ENCODE measurements at regions not wholly inside any gene's neighbourhood (a gene's known extent, or its start where the extent isn't known, plus 50 kb on each side); places are given as distances from the start of the nearest gene placed in this dataset.

DNA sequence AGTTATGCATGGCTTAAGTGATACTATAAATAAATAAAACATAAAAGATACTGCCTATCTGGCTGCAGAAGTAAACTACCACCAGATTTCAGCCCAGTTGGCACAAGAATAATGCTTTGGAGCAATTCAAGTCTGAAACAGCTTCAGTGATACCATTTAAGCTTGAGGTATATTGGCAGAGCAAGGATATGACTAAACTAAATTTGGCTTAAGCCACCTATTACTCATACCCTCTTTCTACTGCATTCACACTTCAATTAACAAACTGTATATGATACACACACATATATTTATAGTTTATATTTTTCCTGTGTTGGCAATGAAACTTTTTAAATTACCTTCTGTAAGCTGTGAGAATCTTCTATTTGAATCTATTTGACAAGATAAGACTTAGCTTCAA is 431.9 kb downstream of the ANXA1 start:
- no peaks in the 10 kb centered on the region for H3K4me1 Mint-ChIP-seq

DNA sequence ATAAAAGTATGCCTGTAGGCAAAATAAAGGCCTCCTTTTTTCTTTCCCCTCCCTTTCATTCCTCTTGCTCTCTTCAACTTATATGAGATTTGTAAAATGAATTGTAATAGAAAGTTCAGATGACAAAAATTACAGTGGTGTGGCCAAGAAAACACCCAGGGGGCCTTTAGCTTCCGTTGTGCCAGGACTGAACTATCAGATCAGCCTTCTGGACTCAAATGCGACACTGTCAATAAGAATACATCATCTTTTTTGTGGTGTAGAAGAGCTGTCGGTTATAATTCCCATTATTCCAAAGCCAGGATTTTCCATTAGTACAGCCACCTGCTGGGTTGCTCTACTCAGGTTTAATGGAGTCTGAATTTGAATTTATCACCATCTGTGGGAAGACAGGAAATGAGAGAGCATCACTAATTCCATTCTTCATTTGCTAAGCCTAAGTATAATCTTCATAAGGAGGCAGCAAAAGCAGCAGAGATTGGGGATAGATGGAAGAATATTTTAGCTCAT is 443.4 kb downstream of the ANXA1 start:
- Mint-ChIP-seq H3K36me3 (no peaks in the 10 kb centered on the region), H3K4me1 (no peaks in the 10 kb centered on the region), H3K9me3 (peaks cover 0 to 5% of the 10 kb centered on the region in 2 donors), H3K27ac (no peak overlapping the region), H3K4me3 (no peak overlapping the region), H3K27me3 (ENCODE audit: low read depth in 2 of 2) (no peaks in the 10 kb centered on the region)
- intact Hi-C loops (cut with micrococcal nuclease), result no loop called here
- no peak for ATAC-seq
- Histone ChIP-seq H3K4me3 (ENCODE audit: low read length) (no peak overlapping the region), H3K4me1 (ENCODE audit: control insufficient read depth, insufficient read depth, low read length) (no peaks in the 10 kb centered on the region), H3K36me3 (ENCODE audit: control insufficient read depth, insufficient read depth, low read length) (no peaks in the 10 kb centered on the region), H3K27me3 (ENCODE audit: control insufficient read depth, insufficient read depth, low read length) (no peaks in the 10 kb centered on the region), H3K9me3 (ENCODE audit: control insufficient read depth, insufficient read depth, low read length) (no peaks in the 10 kb centered on the region), H3K27ac (ENCODE audit: low read length) (no peak overlapping the region)
- no peak for DNase-seq
- 84% methylated on average over 3 of the region's 3 CpGs for WGBS (ENCODE audit: insufficient coverage)
- TF ChIP-seq, protein P1, sequence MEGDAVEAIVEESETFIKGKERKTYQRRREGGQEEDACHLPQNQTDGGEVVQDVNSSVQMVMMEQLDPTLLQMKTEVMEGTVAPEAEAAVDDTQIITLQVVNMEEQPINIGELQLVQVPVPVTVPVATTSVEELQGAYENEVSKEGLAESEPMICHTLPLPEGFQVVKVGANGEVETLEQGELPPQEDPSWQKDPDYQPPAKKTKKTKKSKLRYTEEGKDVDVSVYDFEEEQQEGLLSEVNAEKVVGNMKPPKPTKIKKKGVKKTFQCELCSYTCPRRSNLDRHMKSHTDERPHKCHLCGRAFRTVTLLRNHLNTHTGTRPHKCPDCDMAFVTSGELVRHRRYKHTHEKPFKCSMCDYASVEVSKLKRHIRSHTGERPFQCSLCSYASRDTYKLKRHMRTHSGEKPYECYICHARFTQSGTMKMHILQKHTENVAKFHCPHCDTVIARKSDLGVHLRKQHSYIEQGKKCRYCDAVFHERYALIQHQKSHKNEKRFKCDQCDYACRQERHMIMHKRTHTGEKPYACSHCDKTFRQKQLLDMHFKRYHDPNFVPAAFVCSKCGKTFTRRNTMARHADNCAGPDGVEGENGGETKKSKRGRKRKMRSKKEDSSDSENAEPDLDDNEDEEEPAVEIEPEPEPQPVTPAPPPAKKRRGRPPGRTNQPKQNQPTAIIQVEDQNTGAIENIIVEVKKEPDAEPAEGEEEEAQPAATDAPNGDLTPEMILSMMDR (IDR thresholded peaks at IDR 0.05), result no peak

More for the DNA sequence above, 431.9 kb downstream of the ANXA1 start:
- TF ChIP-seq, protein P1 (IDR thresholded peaks at IDR 0.05), result no peak
- no peak for DNase-seq
- Histone ChIP-seq H3K4me3 (ENCODE audit: low read length) (no peak overlapping the region), H3K27ac (ENCODE audit: low read length) (no peak overlapping the region), H3K4me1 (ENCODE audit: control insufficient read depth, insufficient read depth, low read length) (no peaks in the 10 kb centered on the region), H3K27me3 (ENCODE audit: control insufficient read depth, insufficient read depth, low read length) (no peaks in the 10 kb centered on the region), H3K9me3 (ENCODE audit: control insufficient read depth, insufficient read depth, low read length) (no peaks in the 10 kb centered on the region), H3K36me3 (ENCODE audit: control insufficient read depth, insufficient read depth, low read length) (no peaks in the 10 kb centered on the region)
- ATAC-seq, result no peak
- Mint-ChIP-seq H3K9me3 (peaks cover 2 to 3% of the 10 kb centered on the region in 2 donors), H3K27me3 (ENCODE audit: low read depth in 2 of 2) (no peaks in the 10 kb centered on the region), H3K4me3 (no peak overlapping the region), H3K36me3 (no peaks in the 10 kb centered on the region), H3K27ac (no peak overlapping the region)
- intact Hi-C loops (cut with micrococcal nuclease), result no loop called here

DNA sequence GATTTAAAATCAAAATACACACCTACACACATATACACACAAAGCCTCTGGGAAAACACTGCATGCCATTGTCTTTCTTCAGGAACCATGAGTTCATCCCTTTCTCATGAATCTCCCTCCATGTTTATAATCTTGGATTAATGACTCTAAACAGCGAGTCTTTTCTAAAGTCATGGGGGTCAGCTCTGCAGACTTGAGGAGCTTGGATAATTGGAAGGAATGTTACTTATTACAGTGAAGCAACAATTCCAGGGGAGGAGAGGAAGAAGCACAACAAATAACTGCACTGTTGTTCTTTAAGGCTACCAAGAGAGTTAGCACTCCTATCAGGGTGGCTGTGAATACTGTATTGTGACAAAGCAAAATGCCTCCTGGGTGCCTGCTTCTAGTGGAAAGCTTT is 444.7 kb downstream of the ANXA1 start:
- Histone ChIP-seq H3K4me1 (ENCODE audit: control insufficient read depth, insufficient read depth, low read length) (no peaks in the 10 kb centered on the region), H3K36me3 (ENCODE audit: control insufficient read depth, insufficient read depth, low read length) (no peaks in the 10 kb centered on the region), H3K4me3 (ENCODE audit: low read length) (no peak overlapping the region), H3K9me3 (ENCODE audit: control insufficient read depth, insufficient read depth, low read length) (no peaks in the 10 kb centered on the region), H3K27ac (ENCODE audit: low read length) (no peak overlapping the region), H3K27me3 (ENCODE audit: control insufficient read depth, insufficient read depth, low read length) (no peaks in the 10 kb centered on the region)
- Mint-ChIP-seq H3K36me3 (no peaks in the 10 kb centered on the region), H3K27ac (no peak overlapping the region), H3K9me3 (peaks cover 4% of the 10 kb centered on the region in 2 donors), H3K4me3 (no peak overlapping the region), H3K27me3 (ENCODE audit: low read depth in 2 of 2) (no peaks in the 10 kb centered on the region), H3K4me1 (no peaks in the 10 kb centered on the region)
- ATAC-seq (no peak), DNase-seq (no peak)
- 89% methylated on average over 1 of the region's 1 CpG for WGBS (ENCODE audit: insufficient coverage)
- intact Hi-C loops (cut with micrococcal nuclease), result no loop called here
- TF ChIP-seq, protein P1 (IDR thresholded peaks at IDR 0.05), result no peak

DNA sequence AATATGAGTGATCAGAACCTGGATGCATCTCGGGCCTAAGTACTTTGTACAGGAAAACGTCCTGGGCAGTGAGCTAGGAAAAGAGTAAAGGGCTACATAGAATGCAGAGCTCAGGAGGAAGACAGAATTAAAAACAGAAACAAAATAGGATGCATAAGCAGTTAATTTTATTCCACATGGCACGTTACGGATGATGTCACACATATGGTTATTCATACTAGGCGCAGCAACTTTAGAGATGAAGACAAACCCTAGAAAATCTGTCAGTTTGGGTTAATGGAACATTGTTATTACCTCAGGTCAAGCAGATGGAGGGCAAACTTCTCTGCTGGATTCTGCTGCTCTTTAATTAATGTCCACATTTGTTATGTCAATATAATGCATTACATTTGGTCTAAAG is 445.4 kb downstream of the ANXA1 start:
- Mint-ChIP-seq H3K27me3 (ENCODE audit: low read depth in 2 of 2) (no peaks in the 10 kb centered on the region), H3K27ac (no peak overlapping the region), H3K36me3 (no peaks in the 10 kb centered on the region), H3K9me3 (peaks cover 0 to 4% of the 10 kb centered on the region in 2 donors), H3K4me1 (no peaks in the 10 kb centered on the region), H3K4me3 (no peak overlapping the region)
- intact Hi-C loops (cut with micrococcal nuclease), result no loop called here
- no peak overlapping the region for H3K27ac ChIP-seq (ENCODE audit: low read length)
- H3K27me3 ChIP-seq (ENCODE audit: control insufficient read depth, insufficient read depth, low read length), result peaks cover 1% of the 10 kb centered on the region
- WGBS (ENCODE audit: insufficient coverage), result 82% methylated on average over 5 of the region's 5 CpGs
- no peaks in the 10 kb centered on the region for H3K9me3 ChIP-seq (ENCODE audit: control insufficient read depth, insufficient read depth, low read length)
- H3K4me1 ChIP-seq (ENCODE audit: control insufficient read depth, insufficient read depth, low read length), result no peaks in the 10 kb centered on the region
- DNase-seq (no peak), ATAC-seq (no peak)
- TF ChIP-seq, protein P1 (IDR thresholded peaks at IDR 0.05), result no peak
- no peaks in the 10 kb centered on the region for H3K36me3 ChIP-seq (ENCODE audit: control insufficient read depth, insufficient read depth, low read length)
- H3K4me3 ChIP-seq (ENCODE audit: low read length), result no peak overlapping the region

Data from natural killer cell (primary cell).